ENCODE measurements at regions not wholly inside any gene's neighbourhood (a gene's known extent, or its start where the extent isn't known, plus 50 kb on each side); places are given as distances from the start of the nearest gene placed in this dataset.

- Histone ChIP-seq H3K27ac (ENCODE audit: low read depth) (no peak overlapping the region), H3F3A (replicated peaks; ENCODE audit: low read depth) (no peaks in the 10 kb centered on the region), H2AFZ (no peak overlapping the region), H3K4me3 (no peak overlapping the region), H4K20me1 (replicated peaks; ENCODE audit: insufficient read depth) (no peaks in the 10 kb centered on the region), H3K4me1 (ENCODE audit: insufficient read depth) (no peaks in the 10 kb centered on the region), H3K36me3 (ENCODE audit: insufficient read depth) (no peaks in the 10 kb centered on the region), H3K9me2 (ENCODE audit: insufficient read depth) (no peaks in the 10 kb centered on the region), H3K27me3 (ENCODE audit: insufficient read depth) (no peaks in the 10 kb centered on the region), H3K4me2 (no peak overlapping the region), H3K79me2 (replicated peaks; ENCODE audit: insufficient read depth) (no peaks in the 10 kb centered on the region)
- TF ChIP-seq, protein P1, sequence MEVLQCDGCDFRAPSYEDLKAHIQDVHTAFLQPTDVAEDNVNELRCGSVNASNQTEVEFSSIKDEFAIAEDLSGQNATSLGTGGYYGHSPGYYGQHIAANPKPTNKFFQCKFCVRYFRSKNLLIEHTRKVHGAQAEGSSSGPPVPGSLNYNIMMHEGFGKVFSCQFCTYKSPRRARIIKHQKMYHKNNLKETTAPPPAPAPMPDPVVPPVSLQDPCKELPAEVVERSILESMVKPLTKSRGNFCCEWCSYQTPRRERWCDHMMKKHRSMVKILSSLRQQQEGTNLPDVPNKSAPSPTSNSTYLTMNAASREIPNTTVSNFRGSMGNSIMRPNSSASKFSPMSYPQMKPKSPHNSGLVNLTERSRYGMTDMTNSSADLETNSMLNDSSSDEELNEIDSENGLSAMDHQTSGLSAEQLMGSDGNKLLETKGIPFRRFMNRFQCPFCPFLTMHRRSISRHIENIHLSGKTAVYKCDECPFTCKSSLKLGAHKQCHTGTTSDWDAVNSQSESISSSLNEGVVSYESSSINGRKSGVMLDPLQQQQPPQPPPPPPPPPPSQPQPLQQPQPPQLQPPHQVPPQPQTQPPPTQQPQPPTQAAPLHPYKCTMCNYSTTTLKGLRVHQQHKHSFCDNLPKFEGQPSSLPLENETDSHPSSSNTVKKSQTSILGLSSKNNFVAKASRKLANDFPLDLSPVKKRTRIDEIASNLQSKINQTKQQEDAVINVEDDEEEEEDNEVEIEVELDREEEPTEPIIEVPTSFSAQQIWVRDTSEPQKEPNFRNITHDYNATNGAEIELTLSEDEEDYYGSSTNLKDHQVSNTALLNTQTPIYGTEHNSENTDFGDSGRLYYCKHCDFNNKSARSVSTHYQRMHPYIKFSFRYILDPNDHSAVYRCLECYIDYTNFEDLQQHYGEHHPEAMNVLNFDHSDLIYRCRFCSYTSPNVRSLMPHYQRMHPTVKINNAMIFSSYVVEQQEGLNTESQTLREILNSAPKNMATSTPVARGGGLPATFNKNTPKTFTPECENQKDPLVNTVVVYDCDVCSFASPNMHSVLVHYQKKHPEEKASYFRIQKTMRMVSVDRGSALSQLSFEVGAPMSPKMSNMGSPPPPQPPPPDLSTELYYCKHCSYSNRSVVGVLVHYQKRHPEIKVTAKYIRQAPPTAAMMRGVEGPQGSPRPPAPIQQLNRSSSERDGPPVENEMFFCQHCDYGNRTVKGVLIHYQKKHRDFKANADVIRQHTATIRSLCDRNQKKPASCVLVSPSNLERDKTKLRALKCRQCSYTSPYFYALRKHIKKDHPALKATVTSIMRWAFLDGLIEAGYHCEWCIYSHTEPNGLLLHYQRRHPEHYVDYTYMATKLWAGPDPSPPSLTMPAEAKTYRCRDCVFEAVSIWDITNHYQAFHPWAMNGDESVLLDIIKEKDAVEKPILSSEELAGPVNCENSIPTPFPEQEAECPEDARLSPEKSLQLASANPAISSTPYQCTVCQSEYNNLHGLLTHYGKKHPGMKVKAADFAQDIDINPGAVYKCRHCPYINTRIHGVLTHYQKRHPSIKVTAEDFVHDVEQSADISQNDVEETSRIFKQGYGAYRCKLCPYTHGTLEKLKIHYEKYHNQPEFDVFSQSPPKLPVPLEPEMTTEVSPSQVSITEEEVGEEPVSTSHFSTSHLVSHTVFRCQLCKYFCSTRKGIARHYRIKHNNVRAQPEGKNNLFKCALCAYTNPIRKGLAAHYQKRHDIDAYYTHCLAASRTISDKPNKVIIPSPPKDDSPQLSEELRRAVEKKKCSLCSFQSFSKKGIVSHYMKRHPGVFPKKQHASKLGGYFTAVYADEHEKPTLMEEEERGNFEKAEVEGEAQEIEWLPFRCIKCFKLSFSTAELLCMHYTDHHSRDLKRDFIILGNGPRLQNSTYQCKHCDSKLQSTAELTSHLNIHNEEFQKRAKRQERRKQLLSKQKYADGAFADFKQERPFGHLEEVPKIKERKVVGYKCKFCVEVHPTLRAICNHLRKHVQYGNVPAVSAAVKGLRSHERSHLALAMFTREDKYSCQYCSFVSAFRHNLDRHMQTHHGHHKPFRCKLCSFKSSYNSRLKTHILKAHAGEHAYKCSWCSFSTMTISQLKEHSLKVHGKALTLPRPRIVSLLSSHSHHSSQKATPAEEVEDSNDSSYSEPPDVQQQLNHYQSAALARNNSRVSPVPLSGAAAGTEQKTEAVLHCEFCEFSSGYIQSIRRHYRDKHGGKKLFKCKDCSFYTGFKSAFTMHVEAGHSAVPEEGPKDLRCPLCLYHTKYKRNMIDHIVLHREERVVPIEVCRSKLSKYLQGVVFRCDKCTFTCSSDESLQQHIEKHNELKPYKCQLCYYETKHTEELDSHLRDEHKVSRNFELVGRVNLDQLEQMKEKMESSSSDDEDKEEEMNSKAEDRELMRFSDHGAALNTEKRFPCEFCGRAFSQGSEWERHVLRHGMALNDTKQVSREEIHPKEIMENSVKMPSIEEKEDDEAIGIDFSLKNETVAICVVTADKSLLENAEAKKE (CRISPR knock-in tag; IDR thresholded peaks at IDR 0.05): no peak
- TF ChIP-seq JUNB (IDR thresholded peaks at IDR 0.05; ENCODE audit: unreplicated experiment) (no peak), EZH2phosphoT487 (IDR thresholded peaks at IDR 0.05; ENCODE audit: unreplicated experiment) (no peak), REST (IDR thresholded peaks at IDR 0.05; ENCODE audit: unreplicated experiment) (no peak), CTCF (conservative IDR thresholded peaks at IDR 0.05; ENCODE audit: low read depth in 2 of 2) (no peak), NANOG (IDR thresholded peaks at IDR 0.05; ENCODE audit: borderline replicate concordance) (no peak), EZH2 (IDR thresholded peaks at IDR 0.05; ENCODE audit: low read depth, unreplicated experiment) (no peak), CREB1 (CRISPR knock-in tag; IDR thresholded peaks at IDR 0.05; ENCODE audit: low read depth) (no peak), POLR2AphosphoS5 (IDR thresholded peaks at IDR 0.05; ENCODE audit: low read depth) (no peak), ZNF114 (CRISPR knock-in tag; IDR thresholded peaks at IDR 0.05) (no peak), ZNF331 (CRISPR knock-in tag; IDR thresholded peaks at IDR 0.05; ENCODE audit: low read depth) (no peak), STAT1 (IDR thresholded peaks at IDR 0.05; ENCODE audit: unreplicated experiment) (no peak)
- TF ChIP-seq, protein P2, sequence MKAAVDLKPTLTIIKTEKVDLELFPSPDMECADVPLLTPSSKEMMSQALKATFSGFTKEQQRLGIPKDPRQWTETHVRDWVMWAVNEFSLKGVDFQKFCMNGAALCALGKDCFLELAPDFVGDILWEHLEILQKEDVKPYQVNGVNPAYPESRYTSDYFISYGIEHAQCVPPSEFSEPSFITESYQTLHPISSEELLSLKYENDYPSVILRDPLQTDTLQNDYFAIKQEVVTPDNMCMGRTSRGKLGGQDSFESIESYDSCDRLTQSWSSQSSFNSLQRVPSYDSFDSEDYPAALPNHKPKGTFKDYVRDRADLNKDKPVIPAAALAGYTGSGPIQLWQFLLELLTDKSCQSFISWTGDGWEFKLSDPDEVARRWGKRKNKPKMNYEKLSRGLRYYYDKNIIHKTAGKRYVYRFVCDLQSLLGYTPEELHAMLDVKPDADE (IDR thresholded peaks at IDR 0.05): no peak
- Mint-ChIP-seq H3K27me3 (ENCODE audit: insufficient read depth, low read depth, poor library complexity) (peaks cover 1% of the 10 kb centered on the region), H3K9me3 (peaks cover 89% of the 10 kb centered on the region), H3K4me1 (no peaks in the 10 kb centered on the region), H3K4me3 (no peak overlapping the region), H3K36me3 (ENCODE audit: low read depth) (peaks cover 26% of the 10 kb centered on the region; the same call in 2 of the 3 replicates), H3K27ac (no peak overlapping the region)
- DNase-seq (ENCODE audit: low spot score): no peak
- ATAC-seq: no peak
Observed at GRCh38 chr12:127923501-127923900, 343.5 kb upstream of the TMEM132C start.
